HG02610 (cell line): ENCODE measurements at regions not wholly inside any gene's neighbourhood (a gene's known extent, or its start where the extent isn't known, plus 50 kb on each side); places are given as distances from the start of the nearest gene placed in this dataset.
A peak's percentile ranks its signal among the peaks of the same experiment; 100 is the strongest.

ENCODE experiments used
- ATAC-seq: cut with Tn5 transposase; IDR thresholded peaks from one replicate; pipeline ENCODE4 v1.9.1; 2021; ENCODE audit warnings: mild to moderate bottlenecking, moderate library complexity; ENCODE audit not compliant: unreplicated experiment

- no peak for ATAC-seq
Observed at GRCh38 chr14:40204441-40205175, 772.4 kb upstream of the FBXO33 start.

DNA sequence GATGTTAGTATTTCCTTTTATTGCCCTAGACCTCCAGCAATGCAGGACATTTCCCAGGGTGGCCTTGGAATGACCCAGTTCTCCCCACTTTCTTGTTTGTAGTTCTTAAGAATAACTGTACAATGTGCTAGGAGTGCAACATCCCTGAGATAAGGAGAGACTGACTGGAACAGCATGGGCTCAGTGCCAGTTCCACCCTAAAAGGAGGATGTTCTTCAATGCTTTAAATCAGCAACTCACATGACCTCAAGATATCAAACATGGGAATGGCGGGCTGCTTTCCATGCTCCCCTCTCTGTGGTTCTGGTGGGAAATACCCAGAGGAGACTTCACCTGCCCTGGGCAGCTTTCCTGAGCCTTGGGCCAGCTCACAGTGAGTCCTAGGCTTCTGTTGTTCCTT lies 766.9 kb upstream of the FBXO33 start:
- ATAC-seq = no peak

DNA sequence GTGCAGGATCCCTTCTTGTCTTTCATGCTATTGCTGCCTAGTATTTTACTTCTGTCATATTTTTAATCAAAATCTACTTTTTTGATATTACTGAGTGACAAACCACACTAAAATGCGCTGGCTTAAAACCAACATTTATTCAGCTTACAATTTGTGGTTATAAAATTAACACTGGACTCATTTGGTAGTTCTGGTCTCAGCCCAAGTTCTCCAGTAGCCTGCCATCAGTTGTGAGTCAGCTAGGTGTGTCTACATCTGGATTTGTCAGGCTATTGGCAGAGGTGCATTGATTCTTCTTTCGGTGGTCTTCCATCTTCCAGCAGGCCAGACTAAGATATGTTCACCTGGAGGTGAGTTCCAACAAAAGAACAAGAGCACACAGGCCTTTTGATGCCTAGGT lies 765.1 kb upstream of the FBXO33 start:
- no peak for ATAC-seq

- ATAC-seq = no peak
Observed at GRCh38 chr14:40188006-40188405, 755.8 kb upstream of the FBXO33 start.

DNA sequence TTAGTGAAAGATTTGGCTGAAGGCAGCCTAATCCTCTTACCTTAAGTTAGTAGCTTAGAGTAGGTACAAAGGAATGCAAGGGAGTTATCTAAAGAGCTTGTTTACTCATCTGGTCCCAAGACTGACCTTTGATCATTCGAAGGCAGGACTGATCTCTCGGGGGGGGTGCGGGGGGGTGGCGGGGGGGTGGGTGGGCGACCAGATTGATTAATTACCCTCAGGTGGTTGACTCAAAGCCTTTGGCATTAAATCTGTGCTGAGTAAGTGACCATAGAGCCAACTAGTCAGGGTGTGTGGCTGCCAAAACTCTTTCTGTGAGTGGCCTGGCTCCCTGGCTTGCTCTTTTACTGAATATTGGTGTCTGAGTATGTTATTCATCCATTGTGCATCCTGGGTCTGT lies 731.9 kb upstream of the FBXO33 start:
- ATAC-seq = no peak

DNA sequence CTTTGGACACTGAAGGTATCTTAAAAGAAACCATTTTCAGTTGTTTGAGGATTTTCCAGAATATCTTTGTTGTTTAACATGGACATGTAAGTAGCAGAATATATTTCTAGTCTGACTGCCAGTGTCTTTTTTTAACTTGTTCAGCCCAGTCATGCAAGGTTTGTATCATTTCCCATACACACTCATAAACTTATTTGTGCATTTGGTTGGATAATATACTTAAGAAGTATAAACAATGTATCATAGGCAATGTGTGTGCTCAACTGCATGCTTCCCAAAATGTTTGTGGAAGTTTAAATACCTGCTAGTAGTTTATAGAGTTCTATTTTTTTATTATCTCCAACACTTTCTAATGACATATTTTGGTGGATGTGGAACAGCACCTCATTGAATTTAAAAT lies 707.4 kb upstream of the FBXO33 start:
- ATAC-seq = no peak

DNA sequence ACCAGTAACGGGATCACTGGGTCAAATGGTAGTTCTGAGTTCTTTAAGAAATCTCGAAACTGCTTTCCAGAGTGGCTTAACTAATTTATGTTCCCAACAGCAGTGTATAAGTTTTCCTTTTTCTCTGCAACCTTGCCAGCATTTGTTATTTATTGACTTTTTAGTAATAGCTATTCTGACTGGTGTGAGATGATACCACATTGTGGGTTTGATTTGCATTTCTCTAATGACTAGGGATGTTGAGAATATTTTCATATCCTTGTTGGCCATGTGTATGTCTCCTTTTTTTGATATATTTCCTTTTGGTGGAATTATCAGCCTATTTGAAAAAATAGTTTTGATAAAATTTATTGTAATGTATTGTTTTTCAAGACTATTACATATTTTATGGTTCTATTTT lies 701.2 kb upstream of the FBXO33 start:
- no peak for ATAC-seq

DNA sequence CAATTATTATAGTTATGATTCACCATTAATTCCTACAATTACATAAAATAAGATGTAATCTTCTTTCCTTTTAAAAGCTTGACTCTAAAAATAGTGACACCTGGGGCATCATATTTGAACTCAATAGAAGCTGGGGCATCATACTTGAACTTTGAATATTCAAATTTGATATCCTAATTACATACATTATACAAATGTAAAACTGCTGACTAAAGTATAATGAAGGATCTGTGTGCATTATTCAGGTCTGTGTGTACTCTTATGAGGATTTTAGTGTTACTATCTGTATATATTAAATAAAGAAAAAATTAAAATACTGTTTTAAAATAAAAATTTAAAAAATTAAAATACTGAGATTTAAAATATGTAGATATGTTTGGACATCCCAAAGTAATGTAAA lies 696.9 kb upstream of the FBXO33 start:
- ATAC-seq = no peak

GRCh38 chr14:40123816-40124215 lies 691.6 kb upstream of the FBXO33 start:
- no peak for ATAC-seq

DNA sequence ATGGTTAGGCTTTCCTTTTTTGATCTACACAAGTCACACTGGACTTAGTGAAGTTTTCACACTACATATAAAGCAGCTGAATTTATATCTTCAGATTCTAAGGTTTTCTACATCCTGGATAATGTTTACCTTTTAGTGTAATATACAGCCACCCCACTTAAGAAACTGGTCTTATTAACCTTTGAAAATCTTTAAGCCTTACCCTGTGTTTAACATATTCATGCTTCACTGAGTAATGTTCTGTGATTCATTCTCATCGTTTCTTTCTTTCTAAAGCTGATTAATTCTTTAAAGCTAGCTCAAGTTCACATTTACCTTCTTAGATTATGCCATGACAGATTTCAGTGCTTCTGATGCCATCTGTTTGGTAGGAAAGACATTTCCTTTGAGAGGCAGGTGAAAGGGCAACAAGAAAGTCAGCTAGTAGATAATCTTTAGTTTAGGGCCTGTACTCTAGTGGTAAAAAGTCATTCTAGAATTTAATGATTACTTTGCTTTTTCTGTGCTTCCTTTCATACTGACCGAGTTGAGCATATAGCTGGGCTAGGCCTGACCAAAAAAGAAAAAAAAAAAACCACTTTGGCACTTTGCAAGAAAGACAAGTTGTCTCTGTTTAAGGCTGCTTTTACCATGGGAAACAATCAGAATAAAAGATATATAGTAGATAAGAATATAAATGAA lies 690.9 kb upstream of the FBXO33 start:
- ATAC-seq = no peak

DNA sequence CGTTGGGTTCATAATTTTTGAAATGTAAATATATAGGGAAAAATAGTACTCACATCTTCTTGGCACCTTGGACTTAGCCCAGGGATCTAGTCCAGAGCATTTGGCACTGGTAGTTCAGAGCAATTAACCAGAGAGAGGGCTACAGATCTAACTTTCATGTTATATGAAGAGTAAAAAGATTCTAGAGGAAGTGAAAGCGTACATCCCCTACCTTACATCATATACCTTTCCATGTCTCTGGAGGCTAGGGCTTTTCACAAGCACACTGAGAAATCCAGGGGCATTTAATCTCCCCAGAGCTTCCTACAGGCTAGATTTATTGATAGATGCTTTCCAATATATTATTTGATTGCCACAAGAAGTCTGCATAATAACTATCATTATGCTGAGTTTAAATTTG lies 687.5 kb upstream of the FBXO33 start:
- ATAC-seq = peak; percentile 50

GRCh38 chr14:40119321-40119720 lies 687.1 kb upstream of the FBXO33 start:
- ATAC-seq = peak; percentile 7

- no peak for ATAC-seq
Observed at GRCh38 chr14:40115583-40115982, 683.4 kb upstream of the FBXO33 start.

GRCh38 chr14:40113671-40114070 lies 681.4 kb upstream of the FBXO33 start:
- ATAC-seq = no peak

GRCh38 chr14:40100544-40101196 lies 668.4 kb upstream of the FBXO33 start:
- ATAC-seq = no peak

DNA sequence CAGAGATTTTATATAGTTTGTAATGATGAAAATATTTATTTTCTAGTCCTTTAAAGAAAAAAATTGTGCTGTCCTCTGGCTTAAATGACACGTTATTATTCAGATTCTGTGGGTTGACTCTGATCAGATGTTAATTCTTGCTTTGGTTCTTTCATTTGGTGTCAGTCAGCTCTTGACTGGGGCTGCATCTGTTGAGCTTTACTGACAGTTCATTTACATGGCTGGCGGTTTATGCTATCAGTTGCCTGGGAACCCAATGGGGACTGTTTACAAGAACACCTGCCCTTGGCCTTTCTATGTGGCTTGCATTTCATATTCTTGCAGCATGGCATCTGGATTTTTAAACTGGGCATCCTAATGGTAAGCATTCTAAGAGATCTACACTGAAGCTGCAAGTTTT lies 667.1 kb upstream of the FBXO33 start:
- ATAC-seq = no peak

GRCh38 chr14:40098468-40098867 lies 666.2 kb upstream of the FBXO33 start:
- no peak for ATAC-seq

DNA sequence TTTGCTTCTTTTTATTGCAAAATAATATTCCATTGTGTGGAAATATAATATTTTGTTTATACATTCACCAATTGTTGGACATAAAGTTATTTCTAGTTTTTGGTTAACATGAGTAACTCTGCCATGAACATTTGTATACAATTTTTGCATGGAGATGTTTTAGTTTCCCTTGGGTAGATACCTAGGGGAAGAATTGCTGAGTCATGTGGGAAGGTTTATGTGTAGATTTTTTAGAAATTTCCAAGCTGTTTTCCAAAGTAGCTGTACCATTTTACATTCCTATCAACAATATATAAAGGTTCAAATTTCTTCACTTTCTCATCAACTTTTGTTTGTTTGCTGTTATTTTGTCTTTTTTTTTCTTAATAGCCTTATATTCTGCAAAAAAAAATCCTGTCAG lies 664.7 kb upstream of the FBXO33 start:
- ATAC-seq = no peak

- ATAC-seq = no peak
Observed at GRCh38 chr14:40093800-40094199, 661.6 kb upstream of the FBXO33 start.

GRCh38 chr14:40074169-40074568 lies 641.9 kb upstream of the FBXO33 start:
- no peak for ATAC-seq

DNA sequence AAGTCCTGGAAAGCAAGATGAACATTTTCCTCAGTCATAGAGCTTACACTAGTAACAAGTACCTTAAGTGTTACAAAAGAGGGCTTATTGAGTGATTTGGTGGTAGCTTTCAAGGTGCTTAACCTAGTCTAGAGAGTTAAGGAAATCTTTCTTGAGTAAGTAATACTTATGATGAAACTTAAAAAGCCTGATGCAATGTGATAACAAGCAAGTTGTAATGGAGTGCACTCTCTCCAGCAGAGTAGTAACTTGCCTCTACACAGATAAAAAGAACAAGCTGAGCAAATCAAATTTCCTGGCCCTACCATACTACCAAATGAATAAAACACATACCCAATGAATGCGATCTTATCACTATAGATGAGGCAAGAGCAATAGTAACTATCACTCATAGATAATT lies 639.9 kb upstream of the FBXO33 start:
- no peak for ATAC-seq
